ENCODE measurements at regions not wholly inside any gene's neighbourhood (a gene's known extent, or its start where the extent isn't known, plus 50 kb on each side); places are given as distances from the start of the nearest gene placed in this dataset.
"Not testable (repeated sequence)": the region's sequence is repeated elsewhere in the genome, so short reads cannot be mapped to it uniquely, and the experiment has no call there.

- no peak for TF ChIP-seq SP1 (IDR thresholded peaks at IDR 0.05)
- no peak for TF ChIP-seq ZNF384 (IDR thresholded peaks at IDR 0.05)
- no peak for TF ChIP-seq NFRKB (IDR thresholded peaks at IDR 0.05)
- TF ChIP-seq ARNT (IDR thresholded peaks at IDR 0.05) = no peak
- ChIA-PET POLR2A (no interaction called here), CTCF (interaction anchor here (0.7 kb wide), 1 partner anchor 23 kb away, joined by 3 read pairs; no protein-coding TSS in a partner anchor)
- DNase-seq (ENCODE audit: extremely low spot score) = no peak
These were observed 929.1 kb downstream of the STIM2 start for GRCh38 chr4:27789773-27790172.

DNA sequence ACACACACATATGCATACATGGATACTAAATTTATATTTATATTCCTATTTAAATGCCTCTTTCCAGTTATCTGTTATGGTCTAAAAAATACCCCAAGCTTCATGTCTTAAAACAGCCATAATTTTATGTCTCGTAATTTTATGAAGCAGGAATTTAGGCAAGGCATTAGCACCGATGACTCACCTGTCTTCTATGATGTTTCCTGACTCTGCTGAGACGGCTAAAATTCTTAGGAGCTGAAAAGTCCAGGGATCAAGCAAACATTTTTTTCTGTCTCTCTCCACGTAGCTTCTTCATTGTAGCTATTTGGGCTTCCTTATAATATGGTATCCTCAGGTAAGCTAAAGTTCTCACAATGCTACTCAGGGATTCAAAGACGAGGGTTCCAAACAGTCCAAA is 930.3 kb downstream of the STIM2 start:
- ChIA-PET POLR2A (no interaction called here), CTCF (no interaction called here)
- no peak for DNase-seq (ENCODE audit: extremely low spot score)
- no peak for TF ChIP-seq TARDBP (IDR thresholded peaks at IDR 0.05)

GRCh38 chr4:27791640-27792039 is 931.0 kb downstream of the STIM2 start:
- TF ChIP-seq PKNOX1 (IDR thresholded peaks at IDR 0.05) (no peak), LEF1 (IDR thresholded peaks at IDR 0.05; ENCODE audit: borderline replicate concordance) (no peak), HDGF (IDR thresholded peaks at IDR 0.05; ENCODE audit: borderline replicate concordance) (no peak), SUZ12 (IDR thresholded peaks at IDR 0.05) (no peak), CTBP1 (IDR thresholded peaks at IDR 0.05; ENCODE audit: borderline replicate concordance) (no peak), FOXK2 (IDR thresholded peaks at IDR 0.05) (no peak), TARDBP (IDR thresholded peaks at IDR 0.05) (no peak), FOXM1 (IDR thresholded peaks at IDR 0.05; ENCODE audit: borderline replicate concordance) (no peak)
- POLR2A ChIA-PET = no interaction called here
- DNase-seq (ENCODE audit: extremely low spot score) = no peak
- CTCF ChIA-PET = no interaction called here

GRCh38 chr4:27807207-27807606 is 946.6 kb downstream of the STIM2 start:
- POLR2A ChIA-PET = no interaction called here
- TF ChIP-seq FOXK2 (IDR thresholded peaks at IDR 0.05) (no peak), SUZ12 (IDR thresholded peaks at IDR 0.05) (no peak), SP1 (IDR thresholded peaks at IDR 0.05) (no peak), FOXM1 (IDR thresholded peaks at IDR 0.05; ENCODE audit: borderline replicate concordance) (no peak), PKNOX1 (IDR thresholded peaks at IDR 0.05) (no peak), FOXA1 (IDR thresholded peaks at IDR 0.05) (no peak), ARNT (IDR thresholded peaks at IDR 0.05) (no peak), L3MBTL2 (conservative IDR thresholded peaks at IDR 0.05) (no peak), HDGF (IDR thresholded peaks at IDR 0.05; ENCODE audit: borderline replicate concordance) (no peak), TARDBP (IDR thresholded peaks at IDR 0.05) (no peak), ZNF384 (IDR thresholded peaks at IDR 0.05) (no peak), CTBP1 (IDR thresholded peaks at IDR 0.05; ENCODE audit: borderline replicate concordance) (no peak), LEF1 (IDR thresholded peaks at IDR 0.05; ENCODE audit: borderline replicate concordance) (no peak), ELF4 (IDR thresholded peaks at IDR 0.05) (no peak), NFRKB (IDR thresholded peaks at IDR 0.05) (no peak), BHLHE40 (IDR thresholded peaks at IDR 0.05; ENCODE audit: borderline replicate concordance) (no peak)
- CTCF ChIA-PET = no interaction called here
- no peak for DNase-seq (ENCODE audit: extremely low spot score)

DNA sequence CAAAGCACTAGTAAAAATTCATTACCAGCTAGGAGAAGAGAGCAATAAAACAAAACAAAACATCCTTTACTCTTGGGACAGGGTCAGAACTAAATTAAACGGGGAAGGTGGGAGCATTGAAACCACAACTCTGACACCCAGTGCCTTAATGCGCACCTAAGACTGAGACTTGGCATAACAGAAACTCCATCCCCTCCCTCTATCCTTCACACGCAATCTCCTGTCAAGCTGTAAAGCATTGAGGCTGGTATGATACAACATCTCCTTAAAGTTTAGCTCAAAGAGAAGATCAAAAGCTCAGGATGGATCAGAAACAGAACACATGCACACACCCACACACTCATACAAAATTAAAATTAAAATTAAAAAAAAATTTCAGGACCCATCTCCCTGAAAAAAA is 951.3 kb downstream of the STIM2 start:
- TF ChIP-seq NFRKB (IDR thresholded peaks at IDR 0.05) (no peak), HDGF (IDR thresholded peaks at IDR 0.05; ENCODE audit: borderline replicate concordance) (no peak), SUZ12 (IDR thresholded peaks at IDR 0.05) (no peak), LEF1 (IDR thresholded peaks at IDR 0.05; ENCODE audit: borderline replicate concordance) (no peak)
- DNase-seq (ENCODE audit: extremely low spot score) = no peak
- POLR2A ChIA-PET = no interaction called here
- CTCF ChIA-PET = no interaction called here

DNA sequence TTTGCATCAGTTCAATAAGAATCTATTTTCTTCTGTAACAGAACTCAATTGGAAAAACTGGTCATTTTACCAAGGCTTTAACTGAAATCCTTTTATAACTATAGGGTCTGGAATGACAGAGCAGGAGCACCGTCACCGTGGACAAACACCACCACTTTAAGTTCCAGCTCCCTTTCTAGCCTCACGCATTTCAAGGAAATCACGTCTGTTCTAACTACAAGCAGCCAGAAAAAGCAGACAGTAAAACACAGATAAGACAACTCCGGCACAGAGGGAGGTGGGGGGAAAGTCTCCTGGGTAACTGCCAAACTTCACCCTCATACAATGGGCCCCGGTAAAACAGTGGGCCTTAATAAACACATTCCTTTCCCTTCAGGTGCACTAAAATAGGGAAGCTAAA is 952.6 kb downstream of the STIM2 start:
- DNase-seq (ENCODE audit: extremely low spot score); POLR2A ChIA-PET: not testable (repeated sequence)
- CTCF ChIA-PET = interaction anchor here (1.1 kb wide), 1 partner anchor 24 kb away, joined by 3 read pairs; no protein-coding TSS in a partner anchor

- POLR2A ChIA-PET; DNase-seq (ENCODE audit: extremely low spot score): not testable (repeated sequence)
- CTCF ChIA-PET = interaction anchor here (0.7 kb wide), 1 partner anchor 494 kb away, joined by 3 read pairs; no protein-coding TSS in a partner anchor
These were observed 953.2 kb downstream of the STIM2 start for GRCh38 chr4:27813699-27814425.

DNA sequence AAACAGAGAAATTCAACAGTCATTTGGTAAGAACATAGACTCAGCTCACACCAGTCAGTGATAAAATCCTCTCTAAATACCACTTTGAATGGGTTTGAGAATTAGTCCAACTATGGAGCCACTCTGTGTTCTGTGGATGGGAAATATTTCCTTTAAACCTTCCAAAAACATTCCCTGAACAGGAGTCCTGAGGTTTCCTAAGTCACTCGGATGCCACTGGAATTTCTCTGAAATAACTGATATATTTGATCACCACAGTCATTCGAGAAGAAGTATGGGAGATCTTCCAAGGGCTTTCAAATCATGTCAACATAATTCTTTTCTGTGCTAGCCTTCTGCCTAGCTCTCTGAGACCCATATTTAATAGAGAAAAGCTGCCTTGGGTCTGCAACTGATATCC is 958.6 kb downstream of the STIM2 start:
- no peak for TF ChIP-seq SUZ12 (IDR thresholded peaks at IDR 0.05)
- no peak for TF ChIP-seq PKNOX1 (IDR thresholded peaks at IDR 0.05)
- TF ChIP-seq NFRKB (IDR thresholded peaks at IDR 0.05) = no peak
- TF ChIP-seq BHLHE40 (IDR thresholded peaks at IDR 0.05; ENCODE audit: borderline replicate concordance) = no peak
- no peak for TF ChIP-seq ELF4 (IDR thresholded peaks at IDR 0.05)
- no peak for TF ChIP-seq FOXA1 (IDR thresholded peaks at IDR 0.05)
- no peak for TF ChIP-seq TARDBP (IDR thresholded peaks at IDR 0.05)
- TF ChIP-seq HDGF (IDR thresholded peaks at IDR 0.05; ENCODE audit: borderline replicate concordance) = no peak
- no peak for TF ChIP-seq L3MBTL2 (conservative IDR thresholded peaks at IDR 0.05)
- no peak for TF ChIP-seq FOXM1 (IDR thresholded peaks at IDR 0.05; ENCODE audit: borderline replicate concordance)
- no peak for TF ChIP-seq FOXK2 (IDR thresholded peaks at IDR 0.05)
- no peak for TF ChIP-seq ARNT (IDR thresholded peaks at IDR 0.05)
- TF ChIP-seq CTBP1 (IDR thresholded peaks at IDR 0.05; ENCODE audit: borderline replicate concordance) = no peak
- no peak for TF ChIP-seq LEF1 (IDR thresholded peaks at IDR 0.05; ENCODE audit: borderline replicate concordance)
- TF ChIP-seq SP1 (IDR thresholded peaks at IDR 0.05) = no peak
- no peak for TF ChIP-seq ZNF384 (IDR thresholded peaks at IDR 0.05)
- no peak for DNase-seq (ENCODE audit: extremely low spot score)
- POLR2A ChIA-PET = no interaction called here
- CTCF ChIA-PET = no interaction called here

Measured in HEK293T (cell line).